Astrocyte (in vitro differentiated cells and primary cell): ENCODE measurements at regions not wholly inside any gene's neighbourhood (a gene's known extent, or its start where the extent isn't known, plus 50 kb on each side); places are given as distances from the start of the nearest gene placed in this dataset.

Experiments used
- CTCF ChIP-seq: IDR thresholded peaks from 2 replicates; pipeline ENCODE4 v1.5.1; 2011; ENCODE audit warnings: low read depth, mild to moderate bottlenecking, inconsistent platforms, low read length, moderate library complexity; ENCODE audit not compliant: insufficient read depth
- EZH2 ChIP-seq: IDR thresholded peaks from 2 replicates; pipeline ENCODE4 v1.6.1; 2012; ENCODE audit warnings: mild to moderate bottlenecking, low read length, inconsistent platforms; ENCODE audit not compliant: insufficient read depth

GRCh38 chr20:7622399-7622961, 317.8 kb downstream of the HAO1 start:
- TF ChIP-seq CTCF (no peak), EZH2 (no peak)
